ENCODE measurements at regions not wholly inside any gene's neighbourhood (a gene's known extent, or its start where the extent isn't known, plus 50 kb on each side); places are given as distances from the start of the nearest gene placed in this dataset.
A peak's percentile ranks its signal among the peaks of the same experiment; 100 is the strongest.

GRCh38 chr19:31555634-31556215 lies 206.5 kb upstream of the TSHZ3 start:
- Mint-ChIP-seq H3K4me1 (ENCODE audit: low read depth) (peaks cover 5% of the 10 kb centered on the region; the same call in 1 of the 2 replicates), H3K27me3 (ENCODE audit: insufficient read depth) (peaks cover 9% of the 10 kb centered on the region; the same call in 1 of the 2 replicates), H3K27ac (no peak overlapping the region), H3K36me3 (ENCODE audit: low read depth) (no peaks in the 10 kb centered on the region), H3K9me3 (peaks cover 10% of the 10 kb centered on the region; the same call in 1 of the 2 replicates), H3K4me3 (no peak overlapping the region)
- no peak for DNase-seq
- TF ChIP-seq, protein P1, sequence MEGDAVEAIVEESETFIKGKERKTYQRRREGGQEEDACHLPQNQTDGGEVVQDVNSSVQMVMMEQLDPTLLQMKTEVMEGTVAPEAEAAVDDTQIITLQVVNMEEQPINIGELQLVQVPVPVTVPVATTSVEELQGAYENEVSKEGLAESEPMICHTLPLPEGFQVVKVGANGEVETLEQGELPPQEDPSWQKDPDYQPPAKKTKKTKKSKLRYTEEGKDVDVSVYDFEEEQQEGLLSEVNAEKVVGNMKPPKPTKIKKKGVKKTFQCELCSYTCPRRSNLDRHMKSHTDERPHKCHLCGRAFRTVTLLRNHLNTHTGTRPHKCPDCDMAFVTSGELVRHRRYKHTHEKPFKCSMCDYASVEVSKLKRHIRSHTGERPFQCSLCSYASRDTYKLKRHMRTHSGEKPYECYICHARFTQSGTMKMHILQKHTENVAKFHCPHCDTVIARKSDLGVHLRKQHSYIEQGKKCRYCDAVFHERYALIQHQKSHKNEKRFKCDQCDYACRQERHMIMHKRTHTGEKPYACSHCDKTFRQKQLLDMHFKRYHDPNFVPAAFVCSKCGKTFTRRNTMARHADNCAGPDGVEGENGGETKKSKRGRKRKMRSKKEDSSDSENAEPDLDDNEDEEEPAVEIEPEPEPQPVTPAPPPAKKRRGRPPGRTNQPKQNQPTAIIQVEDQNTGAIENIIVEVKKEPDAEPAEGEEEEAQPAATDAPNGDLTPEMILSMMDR (IDR thresholded peaks at IDR 0.05): no peak

GRCh38 chr19:31559494-31559893 lies 210.3 kb upstream of the TSHZ3 start:
- peaks cover 7% of the 10 kb centered on the region; the same call in 1 of the 2 replicates for H3K27me3 Mint-ChIP-seq (ENCODE audit: insufficient read depth)
- TF ChIP-seq, protein P1 (IDR thresholded peaks at IDR 0.05): no peak
- H3K9me3 Mint-ChIP-seq: peaks cover 10% of the 10 kb centered on the region; the same call in 1 of the 2 replicates
- H3K36me3 Mint-ChIP-seq (ENCODE audit: low read depth): no peaks in the 10 kb centered on the region
- DNase-seq: no peak
- H3K27ac Mint-ChIP-seq: no peak overlapping the region; the same call in 1 of the 2 replicates
- H3K4me3 Mint-ChIP-seq: no peak overlapping the region
- peaks cover 5% of the 10 kb centered on the region; the same call in 1 of the 2 replicates for H3K4me1 Mint-ChIP-seq (ENCODE audit: low read depth)

DNA sequence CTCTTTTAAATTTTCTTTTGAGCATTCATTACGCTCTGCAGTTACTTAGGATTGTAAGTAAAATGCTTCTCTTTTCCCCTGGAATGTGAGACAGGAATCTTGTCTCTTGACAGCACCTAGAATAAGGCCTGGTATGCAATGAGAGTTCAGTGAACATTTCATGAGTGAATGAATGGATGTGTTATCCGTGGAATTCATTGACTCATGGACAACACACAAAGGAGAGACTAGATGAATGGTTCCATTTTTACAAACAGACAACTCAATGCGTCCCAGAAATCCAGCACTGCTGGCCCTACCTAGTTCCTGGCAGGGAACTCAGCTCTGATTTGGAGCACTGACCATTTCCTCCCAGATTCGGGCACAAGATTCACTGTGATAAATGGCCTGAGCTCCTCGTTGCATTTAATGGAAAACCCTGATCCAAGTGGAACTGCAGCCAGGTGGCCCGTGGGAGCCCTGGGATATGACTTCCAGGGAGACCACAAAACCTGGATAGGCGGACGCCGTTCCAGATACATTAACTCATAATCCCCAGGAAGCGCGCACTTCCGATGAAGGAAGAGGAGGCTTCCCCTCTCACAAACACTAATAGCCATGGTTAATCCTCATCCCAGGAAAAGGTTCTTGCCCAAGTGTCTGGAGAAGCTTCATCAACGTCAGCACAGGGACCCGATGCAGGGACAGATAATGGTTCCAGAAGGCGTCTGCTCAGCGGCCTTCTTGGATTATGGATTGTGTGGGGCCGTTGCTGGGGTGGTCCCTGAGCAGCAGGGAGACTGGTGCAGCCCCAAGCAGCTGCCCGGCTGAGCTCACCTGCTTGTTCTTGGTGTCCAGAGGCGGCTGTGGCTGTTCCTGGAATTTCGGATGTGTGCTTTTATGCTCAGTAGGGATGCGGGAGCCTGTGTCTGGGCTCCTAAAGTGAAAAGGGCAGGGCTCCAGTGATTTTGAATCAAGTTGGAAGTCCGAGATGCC lies 211.1 kb upstream of the TSHZ3 start:
- peaks cover 10% of the 10 kb centered on the region; the same call in 1 of the 2 replicates for H3K9me3 Mint-ChIP-seq
- H3K27ac Mint-ChIP-seq: no peak overlapping the region
- TF ChIP-seq, protein P1 (IDR thresholded peaks at IDR 0.05): no peak
- peaks cover 6% of the 10 kb centered on the region; the same call in 1 of the 2 replicates for H3K27me3 Mint-ChIP-seq (ENCODE audit: insufficient read depth)
- peaks cover 5% of the 10 kb centered on the region; the same call in 1 of the 2 replicates for H3K4me1 Mint-ChIP-seq (ENCODE audit: low read depth)
- H3K36me3 Mint-ChIP-seq (ENCODE audit: low read depth): no peaks in the 10 kb centered on the region
- H3K4me3 Mint-ChIP-seq: no peak overlapping the region
- DNase-seq: peak; percentile 38

DNA sequence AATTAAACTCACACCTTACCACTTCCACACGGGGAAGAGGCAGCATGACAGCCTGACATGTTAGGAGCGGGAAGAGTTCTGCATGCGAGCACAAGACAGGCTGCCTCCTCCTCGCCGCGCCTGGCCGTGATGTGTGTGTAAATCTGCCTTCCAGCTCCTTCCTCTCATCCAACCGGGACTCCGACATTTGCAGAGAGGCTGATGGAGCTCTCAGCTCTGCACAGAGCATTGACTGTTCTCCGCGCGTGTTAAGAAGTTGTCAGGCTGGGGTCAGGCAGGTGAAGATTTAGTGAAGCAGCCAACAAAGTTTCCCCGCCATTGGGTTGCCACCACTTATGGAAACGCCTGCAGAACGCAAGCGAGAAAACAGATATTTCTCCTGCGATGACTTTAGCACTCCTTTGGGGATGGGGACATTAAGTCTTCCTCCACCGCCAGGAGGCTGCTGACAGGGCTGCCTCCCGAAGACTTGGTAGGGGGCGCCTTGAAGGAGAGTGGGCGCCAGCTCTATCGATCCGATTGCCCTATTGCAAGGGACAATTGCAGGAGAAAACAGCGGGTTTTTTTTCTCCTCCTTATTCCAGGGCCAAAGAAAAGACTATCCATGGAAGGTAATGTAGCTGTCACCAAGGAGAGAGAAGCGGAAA lies 213.9 kb upstream of the TSHZ3 start:
- Mint-ChIP-seq H3K4me3 (no peak overlapping the region), H3K9me3 (peaks cover 10% of the 10 kb centered on the region; the same call in 1 of the 2 replicates), H3K4me1 (ENCODE audit: low read depth) (peaks cover 5% of the 10 kb centered on the region; the same call in 1 of the 2 replicates), H3K27me3 (ENCODE audit: insufficient read depth) (peaks cover 1% of the 10 kb centered on the region; the same call in 1 of the 2 replicates), H3K27ac (no peak overlapping the region), H3K36me3 (ENCODE audit: low read depth) (no peaks in the 10 kb centered on the region)
- TF ChIP-seq, protein P1 (IDR thresholded peaks at IDR 0.05): no peak
- no peak for DNase-seq

DNA sequence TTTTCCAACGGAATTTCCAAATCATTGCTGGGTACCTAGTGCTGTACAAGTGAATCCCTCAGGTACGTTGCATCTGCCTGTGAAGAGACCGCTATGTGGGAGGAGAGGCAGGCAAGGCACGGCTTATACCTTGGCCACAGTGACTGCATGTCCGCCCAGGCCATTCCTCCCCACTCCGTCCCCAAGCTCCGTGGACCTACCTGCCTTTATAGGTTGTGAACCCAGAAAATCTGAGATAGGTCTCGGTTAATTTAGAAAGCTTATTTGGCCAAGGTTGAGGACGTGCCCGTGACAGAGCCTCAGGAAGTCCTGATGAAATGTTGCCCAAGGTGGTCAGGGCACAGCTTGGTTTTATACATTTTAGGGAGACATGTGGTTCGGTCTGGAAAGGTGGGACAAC lies 218.5 kb upstream of the TSHZ3 start:
- TF ChIP-seq, protein P1 (IDR thresholded peaks at IDR 0.05): no peak
- peaks cover 11% of the 10 kb centered on the region for H3K27me3 Mint-ChIP-seq (ENCODE audit: insufficient read depth)

More for the DNA sequence above, 218.5 kb upstream of the TSHZ3 start:
- H3K4me3 Mint-ChIP-seq: no peak overlapping the region
- no peaks in the 10 kb centered on the region for H3K9me3 Mint-ChIP-seq
- no peak for DNase-seq
- no peak overlapping the region for H3K27ac Mint-ChIP-seq
- no peaks in the 10 kb centered on the region for H3K4me1 Mint-ChIP-seq (ENCODE audit: low read depth)
- H3K36me3 Mint-ChIP-seq (ENCODE audit: low read depth): no peaks in the 10 kb centered on the region

Data from HFFc6 (cell line).